Vagina (tissue), 2 donors: ENCODE measurements at regions not wholly inside any gene's neighbourhood (a gene's known extent, or its start where the extent isn't known, plus 50 kb on each side); places are given as distances from the start of the nearest gene placed in this dataset.

ENCODE experiments used
- DNase-seq, 2 donors: peaks; one replicate each; pipeline ENCODE4 v3.0.0-alpha.2; 2017; ENCODE audit errors: extremely low spot score in 2 of 2
- H3K27ac ChIP-seq: fragments of 200-600 bp; sonication (generic); one replicate; pipeline ENCODE4 v1.5.1; 2019
- H3K27me3 ChIP-seq: fragments of 200-600 bp; sonication (generic); one replicate; pipeline ENCODE4 v1.5.1; 2019
- H3K36me3 ChIP-seq, 2 donors: fragments of 200-600 bp; sonication (generic); one replicate each; pipeline ENCODE4 v1.5.1; 2017 to 2019
- H3K4me1 ChIP-seq: fragments of 200-600 bp; sonication (generic); one replicate; pipeline ENCODE4 v1.5.1; 2019
- H3K4me3 ChIP-seq, 2 donors: fragments of 200-600 bp; sonication (generic); 1 replicate in 1 of 2; 2 replicates in 1 of 2; pipeline ENCODE4 v1.5.1; 2016 to 2019
- H3K9me3 ChIP-seq: fragments of 200-600 bp; sonication (generic); one replicate; pipeline ENCODE4 v1.5.1; 2019
- CTCF ChIP-seq, 3 experiments: fragments of 450-650 bp in 2 of 3; fragments of 200-600 bp in 1 of 3; sonication (generic) in 1 of 3; IDR thresholded peaks; one replicate each; pipeline ENCODE4 v1.5.1; 2017 to 2019; ENCODE audit warnings: antibody characterized with exemption in 3 of 3, mild to moderate bottlenecking in 2 of 3, moderate library complexity in 2 of 3
- POLR2A ChIP-seq, 2 donors: fragments of 450-650 bp; IDR thresholded peaks; one replicate each; pipeline ENCODE4 v1.6.1; 2017; ENCODE audit warnings: antibody characterized with exemption in 2 of 2, mild to moderate bottlenecking in 2 of 2, moderate library complexity in 2 of 2
- POLR2AphosphoS5 ChIP-seq, 2 donors: sonication (generic); formaldehyde crosslinking; IDR thresholded peaks; one replicate each; pipeline ENCODE4 v1.9.0; 2017; ENCODE audit warnings: antibody characterized with exemption in 2 of 2, mild to moderate bottlenecking in 2 of 2, low read depth in 1 of 2; ENCODE audit not compliant: insufficient read depth in 1 of 2
- intact Hi-C: fragments of 100-400 bp; cut with DNase I; formaldehyde crosslinking; loops from one replicate; pipeline ENCODE4 v1.15.1; 2023

- TF ChIP-seq CTCF (IDR thresholded peaks at IDR 0.05), result no peak
- TF ChIP-seq POLR2A (IDR thresholded peaks at IDR 0.05), result no peak
- TF ChIP-seq POLR2AphosphoS5 (IDR thresholded peaks at IDR 0.05; ENCODE audit: insufficient read depth in 1 of 2, low read depth in 1 of 2), result no peak
- intact Hi-C loops, result no loop called here
- no peaks in the 10 kb centered on the region for H3K9me3 ChIP-seq
Observed at GRCh38 chr11:28525636-28526405, 417.6 kb downstream of the METTL15 start.

GRCh38 chr11:28524098-28524497 lies 415.9 kb downstream of the METTL15 start:
- Histone ChIP-seq H3K27ac (no peak overlapping the region), H3K9me3 (no peaks in the 10 kb centered on the region), H3K4me3 (no peak overlapping the region), H3K36me3 (no peaks in the 10 kb centered on the region), H3K4me1 (peaks cover 7% of the 10 kb centered on the region), H3K27me3 (no peaks in the 10 kb centered on the region)
- no peak for TF ChIP-seq POLR2AphosphoS5 (IDR thresholded peaks at IDR 0.05; ENCODE audit: insufficient read depth in 1 of 2, low read depth in 1 of 2)
- TF ChIP-seq CTCF (IDR thresholded peaks at IDR 0.05), result no peak
- no peak for TF ChIP-seq POLR2A (IDR thresholded peaks at IDR 0.05)
- intact Hi-C loops, result no loop called here
- DNase-seq, result no peak

More at GRCh38 chr11:28525636-28526405, 417.6 kb downstream of the METTL15 start:
- H3K27ac ChIP-seq, result no peak overlapping the region
- H3K4me3 ChIP-seq, result no peak overlapping the region
- no peaks in the 10 kb centered on the region for H3K36me3 ChIP-seq
- peaks cover 6% of the 10 kb centered on the region for H3K4me1 ChIP-seq
- DNase-seq, result no peak
- no peaks in the 10 kb centered on the region for H3K27me3 ChIP-seq

- Histone ChIP-seq H3K4me1 (peaks cover 7% of the 10 kb centered on the region), H3K27ac (no peak overlapping the region), H3K4me3 (no peak overlapping the region), H3K27me3 (no peaks in the 10 kb centered on the region), H3K9me3 (no peaks in the 10 kb centered on the region), H3K36me3 (no peaks in the 10 kb centered on the region)
- no peak for DNase-seq
- intact Hi-C loops, result no loop called here
- no peak for TF ChIP-seq POLR2A (IDR thresholded peaks at IDR 0.05)
- TF ChIP-seq CTCF (IDR thresholded peaks at IDR 0.05), result no peak
- TF ChIP-seq POLR2AphosphoS5 (IDR thresholded peaks at IDR 0.05; ENCODE audit: insufficient read depth in 1 of 2, low read depth in 1 of 2), result no peak
Observed at GRCh38 chr11:28521075-28521474, 412.9 kb downstream of the METTL15 start.

GRCh38 chr11:28520291-28520690 lies 412.1 kb downstream of the METTL15 start:
- no peaks in the 10 kb centered on the region for H3K9me3 ChIP-seq
- DNase-seq, result no peak
- H3K36me3 ChIP-seq, result no peaks in the 10 kb centered on the region
- intact Hi-C loops, result no loop called here
- no peak for TF ChIP-seq POLR2AphosphoS5 (IDR thresholded peaks at IDR 0.05; ENCODE audit: insufficient read depth in 1 of 2, low read depth in 1 of 2)
- TF ChIP-seq CTCF (IDR thresholded peaks at IDR 0.05), result no peak
- TF ChIP-seq POLR2A (IDR thresholded peaks at IDR 0.05), result no peak
- no peak overlapping the region for H3K27ac ChIP-seq
- H3K27me3 ChIP-seq, result no peaks in the 10 kb centered on the region
- H3K4me3 ChIP-seq, result no peak overlapping the region
- H3K4me1 ChIP-seq, result peaks cover 7% of the 10 kb centered on the region

- Histone ChIP-seq H3K27ac (no peak overlapping the region), H3K9me3 (no peaks in the 10 kb centered on the region), H3K4me3 (no peak overlapping the region), H3K27me3 (no peaks in the 10 kb centered on the region), H3K4me1 (peaks cover 7% of the 10 kb centered on the region), H3K36me3 (no peaks in the 10 kb centered on the region)
- DNase-seq, result no peak
- no peak for TF ChIP-seq POLR2AphosphoS5 (IDR thresholded peaks at IDR 0.05; ENCODE audit: insufficient read depth in 1 of 2, low read depth in 1 of 2)
- TF ChIP-seq POLR2A (IDR thresholded peaks at IDR 0.05), result no peak
- no peak for TF ChIP-seq CTCF (IDR thresholded peaks at IDR 0.05)
- intact Hi-C loops, result no loop called here
Observed at GRCh38 chr11:28518825-28519224, 410.6 kb downstream of the METTL15 start.
